GM12892 (cell line): ENCODE measurements at regions not wholly inside any gene's neighbourhood (a gene's known extent, or its start where the extent isn't known, plus 50 kb on each side); places are given as distances from the start of the nearest gene placed in this dataset.

Source experiments
- POLR2A ChIP-seq: IDR thresholded peaks from 2 replicates; pipeline ENCODE4 v1.6.1; 2011; ENCODE audit warnings: low read depth, low read length, control low read depth
- POLR2AphosphoS5 ChIP-seq: IDR thresholded peaks from 2 replicates; pipeline ENCODE4 v1.6.1; 2011; ENCODE audit warnings: low read depth, low read length, control low read depth
- TAF1 ChIP-seq: IDR thresholded peaks from 2 replicates; pipeline ENCODE4 v1.6.1; 2011; ENCODE audit warnings: low read depth, mild to moderate bottlenecking, control low read depth, low read length, borderline replicate concordance

- TF ChIP-seq POLR2AphosphoS5, result no peak
- TF ChIP-seq TAF1, result no peak
- no peak for TF ChIP-seq POLR2A
Observed at GRCh38 chrX:26788402-26788998, 572.5 kb downstream of the MAGEB5 start.
